GM12891 (cell line): ENCODE measurements at regions not wholly inside any gene's neighbourhood (a gene's known extent, or its start where the extent isn't known, plus 50 kb on each side); places are given as distances from the start of the nearest gene placed in this dataset.
"Not testable (repeated sequence)": the region's sequence is repeated elsewhere in the genome, so short reads cannot be mapped to it uniquely, and the experiment has no call there.

ENCODE experiments used
- DNase-seq: peaks from one replicate; pipeline ENCODE4 v3.0.0; 2011; ENCODE audit warnings: low spot score; ENCODE audit not compliant: insufficient read length
- FAIRE-seq: peaks from 2 replicates; lab custom pipeline; 2011; peaks lifted over from hg19 to GRCh38; lab: Jason Lieb, UNC
- PAX5 ChIP-seq: IDR thresholded peaks from 2 replicates; pipeline ENCODE4 v1.6.1; 2011; ENCODE audit warnings: low read length, moderate library complexity, mild to moderate bottlenecking; ENCODE audit not compliant: insufficient read depth, severe bottlenecking
- POLR2A ChIP-seq: IDR thresholded peaks from 2 replicates; pipeline ENCODE4 v1.6.1; 2011; ENCODE audit warnings: low read depth, low read length, control low read depth
- POLR2AphosphoS5 ChIP-seq: IDR thresholded peaks from 2 replicates; pipeline ENCODE4 v1.6.1; 2011; ENCODE audit warnings: low read depth, low read length, control low read depth
- POU2F2 ChIP-seq: IDR thresholded peaks from 2 replicates; pipeline ENCODE4 v1.6.1; 2011; ENCODE audit warnings: low read depth, mild to moderate bottlenecking, control low read depth, low read length, moderate library complexity
- SPI1 ChIP-seq: IDR thresholded peaks from 2 replicates; pipeline ENCODE4 v1.6.1; 2011; ENCODE audit warnings: low read depth, low read length, control low read depth
- TAF1 ChIP-seq: IDR thresholded peaks from 2 replicates; pipeline ENCODE4 v1.6.1; 2011; ENCODE audit warnings: low read depth, low read length, control low read depth

- TF ChIP-seq PAX5 (no peak), POLR2A (no peak), POLR2AphosphoS5 (no peak), POU2F2 (no peak), SPI1 (no peak), TAF1 (no peak)
- FAIRE-seq (no peak), DNase-seq (no peak)
Observed at GRCh38 chr10:37733822-37734221, 123.6 kb downstream of the ZNF248 start.

- TF ChIP-seq POU2F2 (no peak), SPI1 (no peak), TAF1 (no peak), POLR2AphosphoS5 (no peak), PAX5 (no peak), POLR2A (no peak)
- FAIRE-seq (no peak), DNase-seq (no peak)
Observed at GRCh38 chr10:37732685-37733084, 124.7 kb downstream of the ZNF248 start.

DNA sequence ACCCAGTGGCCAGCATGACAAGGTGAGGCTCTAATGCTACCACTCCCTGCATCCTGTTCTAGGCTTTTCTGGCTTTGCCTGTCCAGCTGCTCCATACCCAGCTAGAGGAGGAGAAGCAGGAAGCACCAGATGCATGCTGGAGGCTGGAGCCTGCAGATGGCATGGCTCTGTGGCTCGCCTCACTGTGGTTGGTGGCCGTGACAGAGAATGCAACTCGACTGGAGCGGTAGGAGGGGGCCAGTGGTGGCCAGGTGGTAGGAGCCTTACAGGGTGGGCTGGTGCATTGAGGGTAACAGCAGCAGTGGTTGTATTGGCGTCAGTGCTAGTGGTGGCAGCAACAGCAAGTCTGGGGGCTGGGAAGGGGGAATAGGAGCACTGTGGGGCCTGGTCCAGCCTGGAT, 128.6 kb downstream of the ZNF248 start:
- FAIRE-seq (no peak), DNase-seq (no peak)
- no peak for TF ChIP-seq TAF1
- no peak for TF ChIP-seq PAX5
- no peak for TF ChIP-seq POLR2A
- no peak for TF ChIP-seq SPI1
- no peak for TF ChIP-seq POU2F2
- no peak for TF ChIP-seq POLR2AphosphoS5

- no peak for FAIRE-seq
- no peak for DNase-seq
- TF ChIP-seq TAF1 (no peak), POLR2AphosphoS5 (no peak), PAX5 (no peak), POLR2A (no peak), SPI1 (no peak), POU2F2 (no peak)
Observed at GRCh38 chr10:37727491-37728352, 129.7 kb downstream of the ZNF248 start.

DNA sequence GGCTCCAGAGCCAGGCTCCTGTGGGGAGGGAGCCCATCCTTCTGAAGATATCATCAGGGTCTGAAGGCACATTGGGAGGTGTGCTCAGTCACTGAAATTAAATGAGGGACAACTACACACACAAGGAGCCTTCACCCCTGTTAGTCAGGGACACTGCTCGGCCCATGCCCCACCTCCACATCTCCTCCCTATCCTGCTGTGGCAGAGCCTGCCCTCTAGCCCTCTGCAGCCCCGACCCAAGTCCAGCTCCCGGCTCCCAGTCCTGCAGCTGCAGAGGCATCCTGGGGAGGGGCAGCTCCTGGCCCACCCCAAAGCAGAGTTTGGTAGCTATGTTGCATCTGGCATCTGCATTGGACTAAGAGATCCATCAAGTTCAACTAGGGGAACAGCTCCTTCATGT, 136.3 kb downstream of the ZNF248 start:
- no peak for FAIRE-seq
- TF ChIP-seq PAX5: no peak
- no peak for DNase-seq

GRCh38 chr10:37718060-37718459, 139.3 kb downstream of the ZNF248 start:
- not testable (repeated sequence) for DNase-seq, FAIRE-seq

GRCh38 chr10:37713642-37714041, 143.8 kb downstream of the ZNF248 start:
- no peak for DNase-seq
- FAIRE-seq: no peak
- no peak for TF ChIP-seq SPI1
- no peak for TF ChIP-seq POLR2AphosphoS5
- no peak for TF ChIP-seq TAF1
- TF ChIP-seq POLR2A: no peak
- no peak for TF ChIP-seq PAX5

DNA sequence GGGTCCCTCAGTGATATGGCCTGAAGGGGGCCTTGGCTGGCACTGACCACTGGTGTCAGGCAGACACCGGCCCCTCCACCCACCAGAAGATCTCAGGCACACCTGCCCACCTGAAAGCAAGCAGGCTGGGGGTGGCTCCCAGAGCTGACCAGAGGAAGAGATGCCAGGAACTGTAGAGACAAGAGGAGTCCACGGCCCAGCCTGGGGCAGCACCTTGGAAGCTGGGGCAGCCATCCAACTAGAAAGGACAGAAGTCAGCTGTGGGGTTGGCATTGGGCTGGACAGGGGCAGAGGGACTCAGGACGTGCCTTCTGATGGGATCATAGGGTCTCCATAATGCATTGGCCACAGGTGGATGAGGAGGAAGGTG, 144.3 kb downstream of the ZNF248 start:
- FAIRE-seq: no peak
- TF ChIP-seq PAX5 (no peak), POLR2AphosphoS5 (no peak), TAF1 (no peak), SPI1 (no peak), POLR2A (no peak), POU2F2 (no peak)
- no peak for DNase-seq

- DNase-seq (no peak), FAIRE-seq (no peak)
- no peak for TF ChIP-seq TAF1
- no peak for TF ChIP-seq PAX5
- no peak for TF ChIP-seq POU2F2
- no peak for TF ChIP-seq POLR2A
- TF ChIP-seq POLR2AphosphoS5: no peak
Observed at GRCh38 chr10:37712489-37713131, 144.8 kb downstream of the ZNF248 start.
